ENCODE measurements at regions not wholly inside any gene's neighbourhood (a gene's known extent, or its start where the extent isn't known, plus 50 kb on each side); places are given as distances from the start of the nearest gene placed in this dataset.

GRCh38 chr4:187883049-187883448 lies 112.5 kb upstream of the ZFP42 start:
- H3K36me3 ChIP-seq (replicated peaks; ENCODE audit: insufficient read depth, low read depth): no peaks in the 10 kb centered on the region
- no peak overlapping the region for H3K27ac ChIP-seq
- TF ChIP-seq EZH2phosphoT487 (IDR thresholded peaks at IDR 0.05; ENCODE audit: low read depth, severe bottlenecking, unreplicated experiment): no peak
- TF ChIP-seq CTCF (IDR thresholded peaks at IDR 0.05; ENCODE audit: poor library complexity): no peak
- TF ChIP-seq EZH2 (IDR thresholded peaks at IDR 0.05; ENCODE audit: borderline replicate concordance): no peak
- WGBS (ENCODE audit: low lambda C conversion rate, missing lambda C conversion rate): 55% methylated on average over 2 of the region's 2 CpGs
- H3K4me3 ChIP-seq: no peak overlapping the region
- no peak overlapping the region for H3K4me2 ChIP-seq
- no peaks in the 10 kb centered on the region for H3K9me2 ChIP-seq (replicated peaks; ENCODE audit: insufficient read depth)
- H2AFZ ChIP-seq: no peak overlapping the region
- no peaks in the 10 kb centered on the region for H3K4me1 ChIP-seq (ENCODE audit: insufficient read depth)
- H3K27me3 ChIP-seq: no peaks in the 10 kb centered on the region
- H3K9me3 ChIP-seq (ENCODE audit: low read depth): no peaks in the 10 kb centered on the region
- no peak for DNase-seq (ENCODE audit: low spot score)
- H3K79me2 ChIP-seq: no peaks in the 10 kb centered on the region
- H4K20me1 ChIP-seq (ENCODE audit: insufficient read depth, poor library complexity, severe bottlenecking): no peaks in the 10 kb centered on the region

DNA sequence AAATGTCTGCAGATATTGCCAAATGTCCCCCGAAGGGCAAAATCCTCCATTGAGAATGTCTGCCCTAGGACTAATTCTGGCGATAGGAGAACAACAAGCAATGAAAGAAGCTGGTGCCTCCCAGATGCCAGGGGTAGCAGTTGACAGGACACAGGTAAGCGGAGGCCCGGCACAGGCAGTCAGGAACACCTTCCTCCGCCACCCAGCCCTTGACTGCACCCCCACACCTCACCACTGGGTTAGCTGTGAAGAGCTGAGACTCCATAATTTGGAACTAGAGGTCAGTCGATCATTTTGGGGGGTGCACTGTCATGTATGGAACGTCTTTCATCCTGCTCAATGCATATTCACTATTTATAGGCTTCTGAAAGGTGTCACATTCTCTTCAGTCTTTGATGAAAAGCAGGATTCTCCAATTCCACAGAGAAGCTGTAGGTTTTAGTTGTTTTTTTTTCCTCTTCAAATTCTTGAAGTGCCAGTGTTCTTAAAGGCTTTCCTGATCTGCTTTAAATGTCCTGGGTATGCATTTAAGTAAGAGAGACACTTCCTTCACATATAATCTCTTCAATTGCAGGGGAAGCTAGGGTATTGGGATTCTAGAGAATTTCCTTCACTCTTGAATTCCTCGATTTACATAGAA lies 111.6 kb upstream of the ZFP42 start:
- H3K4me1 ChIP-seq (ENCODE audit: insufficient read depth): no peaks in the 10 kb centered on the region
- H3K27ac ChIP-seq: no peak overlapping the region
- no peaks in the 10 kb centered on the region for H3K9me2 ChIP-seq (replicated peaks; ENCODE audit: insufficient read depth)
- no peak overlapping the region for H3K4me3 ChIP-seq
- H4K20me1 ChIP-seq (ENCODE audit: insufficient read depth, poor library complexity, severe bottlenecking): no peaks in the 10 kb centered on the region
- no peaks in the 10 kb centered on the region for H3K9me3 ChIP-seq (ENCODE audit: low read depth)
- WGBS (ENCODE audit: low lambda C conversion rate, missing lambda C conversion rate): 59% methylated on average over 8 of the region's 8 CpGs
- no peak overlapping the region for H2AFZ ChIP-seq
- H3K27me3 ChIP-seq: no peaks in the 10 kb centered on the region
- H3K79me2 ChIP-seq: no peaks in the 10 kb centered on the region
- TF ChIP-seq EZH2 (IDR thresholded peaks at IDR 0.05; ENCODE audit: borderline replicate concordance): no peak
- no peak for TF ChIP-seq EZH2phosphoT487 (IDR thresholded peaks at IDR 0.05; ENCODE audit: low read depth, severe bottlenecking, unreplicated experiment)
- TF ChIP-seq CTCF (IDR thresholded peaks at IDR 0.05; ENCODE audit: poor library complexity): no peak
- no peak for DNase-seq (ENCODE audit: low spot score)
- no peak overlapping the region for H3K4me2 ChIP-seq
- H3K36me3 ChIP-seq (replicated peaks; ENCODE audit: insufficient read depth, low read depth): no peaks in the 10 kb centered on the region

GRCh38 chr4:187887906-187888305 lies 107.7 kb upstream of the ZFP42 start:
- 48% methylated on average over 2 of the region's 2 CpGs for WGBS (ENCODE audit: low lambda C conversion rate, missing lambda C conversion rate)
- H3K27me3 ChIP-seq: no peaks in the 10 kb centered on the region
- no peak for DNase-seq (ENCODE audit: low spot score)
- no peaks in the 10 kb centered on the region for H4K20me1 ChIP-seq (ENCODE audit: insufficient read depth, poor library complexity, severe bottlenecking)
- TF ChIP-seq EZH2phosphoT487 (IDR thresholded peaks at IDR 0.05; ENCODE audit: low read depth, severe bottlenecking, unreplicated experiment) (no peak), EZH2 (IDR thresholded peaks at IDR 0.05; ENCODE audit: borderline replicate concordance) (no peak), CTCF (IDR thresholded peaks at IDR 0.05; ENCODE audit: poor library complexity) (no peak)
- no peaks in the 10 kb centered on the region for H3K79me2 ChIP-seq
- H3K36me3 ChIP-seq (replicated peaks; ENCODE audit: insufficient read depth, low read depth): no peaks in the 10 kb centered on the region
- H3K4me3 ChIP-seq: no peak overlapping the region
- no peak overlapping the region for H2AFZ ChIP-seq
- no peak overlapping the region for H3K27ac ChIP-seq
- no peaks in the 10 kb centered on the region for H3K4me1 ChIP-seq (ENCODE audit: insufficient read depth)
- no peaks in the 10 kb centered on the region for H3K9me3 ChIP-seq (ENCODE audit: low read depth)
- H3K4me2 ChIP-seq: no peak overlapping the region
- H3K9me2 ChIP-seq (replicated peaks; ENCODE audit: insufficient read depth): no peaks in the 10 kb centered on the region

Measured in hepatocyte (in vitro differentiated cells).